LNCaP clone FGC (cell line): ENCODE measurements at regions not wholly inside any gene's neighbourhood (a gene's known extent, or its start where the extent isn't known, plus 50 kb on each side); places are given as distances from the start of the nearest gene placed in this dataset.

Source experiments
- DNase-seq: peaks from one replicate; pipeline ENCODE4 v3.0.0-alpha.2; 2011; ENCODE audit warnings: low read depth
- H3K4me3 ChIP-seq: 2 replicates; pipeline ENCODE4 v1.5.1; 2011; ENCODE audit warnings: mild to moderate bottlenecking, low read depth, low read length, control low read depth
- CTCF ChIP-seq: IDR thresholded peaks from 2 replicates; pipeline ENCODE4 v1.5.1; 2012; ENCODE audit warnings: mild to moderate bottlenecking; ENCODE audit not compliant: control insufficient read depth, insufficient read depth; ENCODE audit errors: extremely low read depth

GRCh38 chr2:176558574-176559140 is 289.4 kb downstream of the MTX2 start:
- no peak overlapping the region for H3K4me3 ChIP-seq
- TF ChIP-seq CTCF: no peak
- no peak for DNase-seq

GRCh38 chr2:176560296-176560695 is 291.1 kb downstream of the MTX2 start:
- no peak overlapping the region for H3K4me3 ChIP-seq
- no peak for TF ChIP-seq CTCF
- no peak for DNase-seq

GRCh38 chr2:176561706-176562105 is 292.5 kb downstream of the MTX2 start:
- H3K4me3 ChIP-seq: no peak overlapping the region
- TF ChIP-seq CTCF: no peak
- DNase-seq: no peak

- TF ChIP-seq CTCF: no peak
- no peak for DNase-seq
- no peak overlapping the region for H3K4me3 ChIP-seq
These were observed 293.3 kb downstream of the MTX2 start for GRCh38 chr2:176562359-176563078.

- no peak for TF ChIP-seq CTCF
These were observed 296.5 kb downstream of the MTX2 start for GRCh38 chr2:176565641-176566323.

GRCh38 chr2:176566496-176566895 is 297.3 kb downstream of the MTX2 start:
- DNase-seq: no peak
- no peak overlapping the region for H3K4me3 ChIP-seq
- no peak for TF ChIP-seq CTCF

More at GRCh38 chr2:176565641-176566323, 296.5 kb downstream of the MTX2 start:
- DNase-seq: no peak
- H3K4me3 ChIP-seq: no peak overlapping the region

- DNase-seq: no peak
- TF ChIP-seq CTCF: no peak
These were observed 297.7 kb downstream of the MTX2 start for GRCh38 chr2:176566961-176567360.

More at GRCh38 chr2:176566961-176567360, 297.7 kb downstream of the MTX2 start:
- H3K4me3 ChIP-seq: no peak overlapping the region
